ENCODE measurements at regions not wholly inside any gene's neighbourhood (a gene's known extent, or its start where the extent isn't known, plus 50 kb on each side); places are given as distances from the start of the nearest gene placed in this dataset.

- DNase-seq: peak; percentile 17
These were observed 206.6 kb downstream of the KIF26A start for GRCh38 chr14:104344818-104345620.

GRCh38 chr14:104345621-104346462 lies 207.5 kb downstream of the KIF26A start:
- no peak for DNase-seq

GRCh38 chr14:104346608-104347007 lies 208.2 kb downstream of the KIF26A start:
- no peak for DNase-seq

- no peak for DNase-seq
These were observed 210.4 kb downstream of the KIF26A start for GRCh38 chr14:104348741-104349140.

- no peak for DNase-seq
These were observed 211.6 kb downstream of the KIF26A start for GRCh38 chr14:104349950-104350349.

GRCh38 chr14:104350463-104351185 lies 212.2 kb downstream of the KIF26A start:
- no peak for DNase-seq

GRCh38 chr14:104351849-104352492 lies 213.6 kb downstream of the KIF26A start:
- no peak for DNase-seq

- no peak for DNase-seq
These were observed 214.3 kb downstream of the KIF26A start for GRCh38 chr14:104352493-104353220.

- DNase-seq: no peak
These were observed 215.0 kb downstream of the KIF26A start for GRCh38 chr14:104353221-104353920.

- no peak for DNase-seq
These were observed 215.7 kb downstream of the KIF26A start for GRCh38 chr14:104353921-104354701.

- DNase-seq: no peak
These were observed 217.0 kb downstream of the KIF26A start for GRCh38 chr14:104355101-104356019.

- DNase-seq: no peak
These were observed 217.8 kb downstream of the KIF26A start for GRCh38 chr14:104356020-104356737.

- no peak for DNase-seq
These were observed 218.6 kb downstream of the KIF26A start for GRCh38 chr14:104356738-104357688.

GRCh38 chr14:104357689-104358527 lies 219.5 kb downstream of the KIF26A start:
- no peak for DNase-seq

GRCh38 chr14:104358528-104359300 lies 220.3 kb downstream of the KIF26A start:
- no peak for DNase-seq
